Neural progenitor cell (in vitro differentiated cells): ENCODE measurements at regions not wholly inside any gene's neighbourhood (a gene's known extent, or its start where the extent isn't known, plus 50 kb on each side); places are given as distances from the start of the nearest gene placed in this dataset.

ENCODE experiments used
- DNase-seq: peaks from one replicate; pipeline ENCODE4 v3.0.0-alpha.2; 2016; ENCODE audit warnings: low spot score
- H2AFZ ChIP-seq: fragments of 200-600 bp; sonication (generic); replicated peaks from 2 replicates; pipeline ENCODE4 v1.6.1; 2016; ENCODE audit warnings: antibody characterized with exemption
- H3F3A ChIP-seq: fragments of 200-600 bp; sonication (generic); 2 replicates; pipeline ENCODE4 v1.6.1; 2016; ENCODE audit warnings: antibody characterized with exemption, low read depth
- H3K27ac ChIP-seq: fragments of 200-600 bp; sonication (generic); 2 replicates; pipeline ENCODE4 v1.5.1; 2016; ENCODE audit warnings: mild to moderate bottlenecking
- H3K27me3 ChIP-seq: fragments of 200-600 bp; sonication (generic); 2 replicates; pipeline ENCODE4 v1.6.1; 2016; ENCODE audit warnings: mild to moderate bottlenecking, moderate library complexity
- H3K36me3 ChIP-seq: fragments of 200-600 bp; sonication (generic); 2 replicates; pipeline ENCODE4 v1.5.1; 2016
- H3K4me1 ChIP-seq: fragments of 200-600 bp; sonication (generic); 2 replicates; pipeline ENCODE4 v1.6.1; 2016; ENCODE audit warnings: mixed run types
- H3K4me2 ChIP-seq: fragments of 200-600 bp; sonication (generic); 2 replicates; pipeline ENCODE4 v1.6.1; 2016
- H3K4me3 ChIP-seq: fragments of 200-600 bp; sonication (generic); 2 replicates; pipeline ENCODE4 v1.5.1; 2016
- H3K79me2 ChIP-seq: fragments of 200-600 bp; sonication (generic); 2 replicates; pipeline ENCODE4 v1.6.1; 2016; ENCODE audit warnings: low read depth
- H3K9ac ChIP-seq: fragments of 200-600 bp; sonication (generic); 2 replicates; pipeline ENCODE4 v1.6.1; 2016
- H3K9me3 ChIP-seq: fragments of 200-600 bp; sonication (generic); 2 replicates; pipeline ENCODE4 v1.5.1; 2016; ENCODE audit warnings: low read depth
- H4K20me1 ChIP-seq: fragments of 200-600 bp; sonication (generic); 2 replicates; pipeline ENCODE4 v1.6.1; 2016; ENCODE audit warnings: low read depth
- H3K27ac Mint-ChIP-seq: 3 replicates; pipeline ENCODE4 v1.8.0; 2021; ENCODE audit warnings: mixed read lengths
- H3K27me3 Mint-ChIP-seq: 2 replicates; pipeline ENCODE4 v1.8.0; 2022; ENCODE audit warnings: low read depth, mild to moderate bottlenecking, inconsistent platforms, moderate library complexity, mixed read lengths; ENCODE audit not compliant: insufficient read depth
- H3K36me3 Mint-ChIP-seq: 3 replicates; pipeline ENCODE4 v1.8.0; 2021; ENCODE audit warnings: mixed read lengths
- H3K4me1 Mint-ChIP-seq: 3 replicates; pipeline ENCODE4 v1.8.0; 2021; ENCODE audit warnings: mixed read lengths
- H3K4me3 Mint-ChIP-seq: 3 replicates; pipeline ENCODE4 v1.8.0; 2021; ENCODE audit warnings: mild to moderate bottlenecking, moderate library complexity, mixed read lengths
- H3K9me3 Mint-ChIP-seq: 3 replicates; pipeline ENCODE4 v1.8.0; 2020; ENCODE audit warnings: mixed read lengths
- CTCF ChIP-seq: fragments of 200-600 bp; sonication (generic); IDR thresholded peaks from 2 replicates; pipeline ENCODE4 v1.5.1; 2017; ENCODE audit warnings: antibody characterized with exemption, mild to moderate bottlenecking
- EZH2 ChIP-seq: fragments of 200-600 bp; sonication (generic); IDR thresholded peaks from 2 replicates; pipeline ENCODE4 v1.6.1; 2017; ENCODE audit warnings: antibody characterized with exemption, mild to moderate bottlenecking, moderate library complexity
- EZH2phosphoT487 ChIP-seq: fragments of 200-600 bp; sonication (generic); IDR thresholded peaks from 2 replicates; pipeline ENCODE4 v1.6.1; 2017; ENCODE audit warnings: antibody characterized with exemption

GRCh38 chr4:23365086-23365485, 524.8 kb downstream of the PPARGC1A start:
- TF ChIP-seq EZH2phosphoT487 (no peak), EZH2 (no peak), CTCF (no peak)
- H3K4me1 Mint-ChIP-seq, result peaks cover 16% of the 10 kb centered on the region

GRCh38 chr4:23364167-23364566, 525.7 kb downstream of the PPARGC1A start:
- Mint-ChIP-seq H3K9me3 (no peaks in the 10 kb centered on the region), H3K27ac (no peak overlapping the region), H3K4me3 (no peak overlapping the region), H3K36me3 (no peaks in the 10 kb centered on the region), H3K4me1 (peaks cover 8% of the 10 kb centered on the region), H3K27me3 (peaks cover 3% of the 10 kb centered on the region)
- H3F3A ChIP-seq, result no peaks in the 10 kb centered on the region
- no peak overlapping the region for H3K9ac ChIP-seq
- H3K79me2 ChIP-seq, result no peaks in the 10 kb centered on the region
- H3K27ac ChIP-seq, result no peak overlapping the region
- no peaks in the 10 kb centered on the region for H4K20me1 ChIP-seq
- no peaks in the 10 kb centered on the region for H3K36me3 ChIP-seq
- H3K9me3 ChIP-seq, result no peaks in the 10 kb centered on the region
- H3K27me3 ChIP-seq, result no peaks in the 10 kb centered on the region
- DNase-seq, result no peak
- H3K4me3 ChIP-seq, result no peak overlapping the region
- H3K4me1 ChIP-seq, result no peaks in the 10 kb centered on the region
- no peak for TF ChIP-seq CTCF
- no peak overlapping the region for H2AFZ ChIP-seq
- no peak overlapping the region for H3K4me2 ChIP-seq

More at GRCh38 chr4:23365086-23365485, 524.8 kb downstream of the PPARGC1A start:
- H3K9me3 ChIP-seq, result no peaks in the 10 kb centered on the region
- no peak overlapping the region for H3K9ac ChIP-seq
- H3K79me2 ChIP-seq, result no peaks in the 10 kb centered on the region
- H3K27me3 Mint-ChIP-seq, result peaks cover 4% of the 10 kb centered on the region
- DNase-seq, result no peak
- H3K27ac ChIP-seq, result no peak overlapping the region
- no peak overlapping the region for H3K27ac Mint-ChIP-seq
- no peak overlapping the region for H3K4me3 ChIP-seq
- no peaks in the 10 kb centered on the region for H3K27me3 ChIP-seq
- H3K4me1 ChIP-seq, result peaks cover 3% of the 10 kb centered on the region
- H4K20me1 ChIP-seq, result no peaks in the 10 kb centered on the region
- H3K4me2 ChIP-seq, result no peak overlapping the region
- H3K36me3 ChIP-seq, result no peaks in the 10 kb centered on the region
- H2AFZ ChIP-seq, result no peak overlapping the region
- H3K36me3 Mint-ChIP-seq, result no peaks in the 10 kb centered on the region
- H3K9me3 Mint-ChIP-seq, result no peaks in the 10 kb centered on the region
- no peak overlapping the region for H3K4me3 Mint-ChIP-seq
- no peaks in the 10 kb centered on the region for H3F3A ChIP-seq

GRCh38 chr4:23361453-23361852, 528.4 kb downstream of the PPARGC1A start:
- H3K27me3 ChIP-seq, result no peaks in the 10 kb centered on the region
- H3K27ac Mint-ChIP-seq, result no peak overlapping the region
- H4K20me1 ChIP-seq, result no peaks in the 10 kb centered on the region
- no peak for DNase-seq
- no peaks in the 10 kb centered on the region for H3K79me2 ChIP-seq
- no peaks in the 10 kb centered on the region for H3K4me1 ChIP-seq
- H3K4me3 ChIP-seq, result no peak overlapping the region
- no peaks in the 10 kb centered on the region for H3K36me3 ChIP-seq
- H3K36me3 Mint-ChIP-seq, result no peaks in the 10 kb centered on the region
- peaks cover 5% of the 10 kb centered on the region for H3K27me3 Mint-ChIP-seq
- no peaks in the 10 kb centered on the region for H3K4me1 Mint-ChIP-seq
- H3K27ac ChIP-seq, result no peak overlapping the region
- no peaks in the 10 kb centered on the region for H3F3A ChIP-seq
- H3K9ac ChIP-seq, result no peak overlapping the region
- H2AFZ ChIP-seq, result no peak overlapping the region
- H3K9me3 ChIP-seq, result no peaks in the 10 kb centered on the region
- H3K4me2 ChIP-seq, result no peak overlapping the region
- no peak overlapping the region for H3K4me3 Mint-ChIP-seq
- TF ChIP-seq EZH2phosphoT487 (no peak), EZH2 (no peak), CTCF (no peak)
- H3K9me3 Mint-ChIP-seq, result no peaks in the 10 kb centered on the region

GRCh38 chr4:23360718-23361117, 529.1 kb downstream of the PPARGC1A start:
- Histone ChIP-seq H2AFZ (no peak overlapping the region), H3K9me3 (no peaks in the 10 kb centered on the region), H3K27me3 (no peaks in the 10 kb centered on the region), H3F3A (no peaks in the 10 kb centered on the region), H3K79me2 (no peaks in the 10 kb centered on the region), H4K20me1 (no peaks in the 10 kb centered on the region), H3K4me3 (no peak overlapping the region), H3K9ac (no peak overlapping the region), H3K4me1 (no peaks in the 10 kb centered on the region), H3K36me3 (no peaks in the 10 kb centered on the region), H3K4me2 (no peak overlapping the region), H3K27ac (no peak overlapping the region)
- H3K9me3 Mint-ChIP-seq, result no peaks in the 10 kb centered on the region
- no peaks in the 10 kb centered on the region for H3K36me3 Mint-ChIP-seq
- peaks cover 5% of the 10 kb centered on the region for H3K27me3 Mint-ChIP-seq
- TF ChIP-seq CTCF, result no peak
- TF ChIP-seq EZH2phosphoT487, result no peak
- no peak for TF ChIP-seq EZH2
- no peak for DNase-seq
- no peak overlapping the region for H3K4me3 Mint-ChIP-seq
- H3K27ac Mint-ChIP-seq, result no peak overlapping the region
- no peaks in the 10 kb centered on the region for H3K4me1 Mint-ChIP-seq
